IMR-90 (cell line): ENCODE measurements at regions not wholly inside any gene's neighbourhood (a gene's known extent, or its start where the extent isn't known, plus 50 kb on each side); places are given as distances from the start of the nearest gene placed in this dataset.

Experiments used
- ATAC-seq: fragments of 200-7000 bp; cut with Tn5 transposase; 2 replicates; pipeline ENCODE4 v1.9.1; 2020; ENCODE audit warnings: low read depth, mild to moderate bottlenecking, moderate library complexity
- BruUV-seq: library from RNA; stranded (reverse); fragments of 400-500 nt; replicated peaks from 2 replicates; lab custom pipeline; 2021; lab: Mats Ljungman, UMichigan
- CTCF ChIA-PET: fragments of 300-600 bp; formaldehyde crosslinking; extraction: SDS; loops from one replicate; lab custom pipeline; 2021; ENCODE audit warnings: antibody characterized with exemption; lab: Yijun Ruan, JAX
- POLR2A ChIA-PET: fragments of 300-600 bp; sonication (Branson Sonifier 250); formaldehyde crosslinking; loops from one replicate; lab custom pipeline; 2022; ENCODE audit warnings: antibody characterized with exemption; ENCODE audit not compliant: unreplicated experiment; lab: Charles Lee
- DNase-seq: peaks from one replicate; pipeline ENCODE4 v3.0.0; 2013
- H2AFZ ChIP-seq: replicated peaks from 2 replicates; pipeline ENCODE3; 2013; ENCODE audit warnings: low read length, mild to moderate bottlenecking; ENCODE audit not compliant: poor library complexity
- H2AK5ac ChIP-seq: 2 replicates; pipeline ENCODE4 v1.6.1; 2013; ENCODE audit warnings: low read depth, low read length, inconsistent platforms
- H2AK9ac ChIP-seq: replicated peaks from 2 replicates; pipeline ENCODE3; 2013; ENCODE audit warnings: mild to moderate bottlenecking, low read depth, low read length, moderate library complexity; ENCODE audit not compliant: poor library complexity
- H2BK120ac ChIP-seq: 2 replicates; pipeline ENCODE4 v1.6.1; 2013; ENCODE audit warnings: low read depth, low read length, inconsistent platforms
- H2BK15ac ChIP-seq: 3 replicates; pipeline ENCODE4 v1.6.1; 2013; ENCODE audit warnings: low read depth, low read length, inconsistent platforms
- H2BK20ac ChIP-seq: 2 replicates; pipeline ENCODE4 v1.6.1; 2013; ENCODE audit warnings: low read depth, mild to moderate bottlenecking, inconsistent platforms, low read length, moderate library complexity
- H2BK5ac ChIP-seq: 2 replicates; pipeline ENCODE4 v1.6.1; 2013; ENCODE audit warnings: mild to moderate bottlenecking, low read depth, low read length, inconsistent platforms; ENCODE audit not compliant: poor library complexity, severe bottlenecking
- H3K14ac ChIP-seq: replicated peaks from 2 replicates; pipeline ENCODE4 v1.6.1; 2013; ENCODE audit warnings: low read depth, low read length, inconsistent platforms
- H3K18ac ChIP-seq: 2 replicates; pipeline ENCODE4 v1.6.1; 2013; ENCODE audit warnings: low read depth, low read length, control low read depth
- H3K23ac ChIP-seq: 2 replicates; pipeline ENCODE4 v1.6.1; 2013; ENCODE audit warnings: low read depth, low read length, inconsistent platforms
- H3K27ac ChIP-seq: 2 replicates; pipeline ENCODE4 v1.5.1; 2013; ENCODE audit warnings: mild to moderate bottlenecking, control low read depth, low read length; ENCODE audit not compliant: insufficient read depth
- H3K27me3 ChIP-seq: 2 replicates; pipeline ENCODE4 v1.6.1; 2013; ENCODE audit warnings: low read length; ENCODE audit not compliant: control insufficient read depth, insufficient read depth
- H3K36me3 ChIP-seq: 2 replicates; pipeline ENCODE4 v1.6.1; 2013; ENCODE audit warnings: low read length, mixed read lengths; ENCODE audit not compliant: control insufficient read depth, insufficient read depth
- H3K4ac ChIP-seq: 2 replicates; pipeline ENCODE4 v1.6.1; 2013; ENCODE audit warnings: low read depth, low read length, inconsistent platforms
- H3K4me1 ChIP-seq: 2 replicates; pipeline ENCODE4 v1.6.1; 2013; ENCODE audit warnings: low read length, mixed read lengths; ENCODE audit not compliant: control insufficient read depth, insufficient read depth
- H3K4me2 ChIP-seq: 2 replicates; pipeline ENCODE4 v1.6.1; 2013; ENCODE audit warnings: low read depth, mild to moderate bottlenecking, control low read depth, low read length, moderate library complexity
- H3K4me3 ChIP-seq: 2 replicates; pipeline ENCODE4 v1.5.1; 2013; ENCODE audit warnings: low read depth, mild to moderate bottlenecking, control low read depth, low read length, moderate library complexity; ENCODE audit not compliant: insufficient read depth
- H3K56ac ChIP-seq: 2 replicates; pipeline ENCODE4 v1.6.1; 2013; ENCODE audit warnings: low read length, inconsistent platforms; ENCODE audit not compliant: insufficient read depth; ENCODE audit errors: extremely low read depth
- H3K79me1 ChIP-seq, 2 experiments: 2 replicates each; pipeline ENCODE4 v1.6.1; 2013; ENCODE audit warnings: low read length in 2 of 2, inconsistent platforms in 1 of 2, low read depth in 1 of 2
- H3K9ac ChIP-seq: 2 replicates; pipeline ENCODE4 v1.6.1; 2013; ENCODE audit warnings: low read depth, low read length, control low read depth
- H3K9me1 ChIP-seq: 2 replicates; pipeline ENCODE4 v1.6.1; 2013; ENCODE audit warnings: low read length, inconsistent platforms; ENCODE audit not compliant: insufficient read depth
- H3K9me3 ChIP-seq: 2 replicates; pipeline ENCODE4 v1.6.1; 2013; ENCODE audit warnings: low read length; ENCODE audit not compliant: control insufficient read depth, insufficient read depth
- H4K20me1 ChIP-seq: 2 replicates; pipeline ENCODE4 v1.6.1; 2013; ENCODE audit warnings: low read length, inconsistent platforms; ENCODE audit not compliant: insufficient read depth
- H4K5ac ChIP-seq: 2 replicates; pipeline ENCODE4 v1.6.1; 2013; ENCODE audit warnings: mild to moderate bottlenecking, low read depth, low read length, control low read depth
- H4K8ac ChIP-seq, 2 experiments: 2 replicates each; pipeline ENCODE4 v1.6.1; 2013; ENCODE audit warnings: low read depth in 2 of 2, low read length in 2 of 2, control low read depth in 1 of 2, inconsistent platforms in 1 of 2
- H4K91ac ChIP-seq: 2 replicates; pipeline ENCODE4 v1.6.1; 2013; ENCODE audit warnings: low read depth, low read length, inconsistent platforms; ENCODE audit not compliant: insufficient read depth
- BHLHE40 ChIP-seq: fragments of 150-350 bp; IDR thresholded peaks from 2 replicates; pipeline ENCODE4 v1.6.1; 2016; ENCODE audit warnings: mild to moderate bottlenecking, low read depth, low read length
- CEBPB ChIP-seq: IDR thresholded peaks from 2 replicates; pipeline ENCODE4 v1.6.1; 2012; ENCODE audit warnings: low read depth, low read length, improper control_type of control experiment
- CHD1 ChIP-seq: IDR thresholded peaks from 2 replicates; pipeline ENCODE4 v1.6.1; 2012; ENCODE audit warnings: low read depth, low read length, improper control_type of control experiment
- CTCF ChIP-seq: conservative IDR thresholded peaks from 2 replicates; pipeline ENCODE4 v1.5.1; 2012; ENCODE audit warnings: mild to moderate bottlenecking, low read depth, low read length, improper control_type of control experiment
- FOS ChIP-seq: fragments of 150-350 bp; IDR thresholded peaks from 2 replicates; pipeline ENCODE4 v1.6.1; 2016; ENCODE audit warnings: low read depth, low read length
- MAFK ChIP-seq: IDR thresholded peaks from 2 replicates; pipeline ENCODE4 v1.6.1; 2012; ENCODE audit warnings: low read depth, low read length, improper control_type of control experiment
- MAZ ChIP-seq: IDR thresholded peaks from 2 replicates; pipeline ENCODE4 v1.6.1; 2012; ENCODE audit warnings: low read depth, mild to moderate bottlenecking, low read length, improper control_type of control experiment, moderate library complexity, borderline replicate concordance
- MXI1 ChIP-seq: IDR thresholded peaks from 2 replicates; pipeline ENCODE4 v1.6.1; 2012; ENCODE audit warnings: low read depth, mild to moderate bottlenecking, low read length, moderate library complexity, borderline replicate concordance
- RCOR1 ChIP-seq: IDR thresholded peaks from 2 replicates; pipeline ENCODE4 v1.6.1; 2012; ENCODE audit warnings: mild to moderate bottlenecking, low read length, improper control_type of control experiment; ENCODE audit not compliant: insufficient replicate concordance
- RFX5 ChIP-seq: IDR thresholded peaks from 2 replicates; pipeline ENCODE4 v1.8.0; 2012; ENCODE audit warnings: low read depth, mild to moderate bottlenecking, low read length, moderate library complexity
- SMC3 ChIP-seq: fragments of 150-350 bp; IDR thresholded peaks from 2 replicates; pipeline ENCODE4 v1.6.1; 2016; ENCODE audit warnings: low read depth, mild to moderate bottlenecking, antibody characterized with exemption, low read length, moderate library complexity
- USF2 ChIP-seq: fragments of 150-350 bp; IDR thresholded peaks from 2 replicates; pipeline ENCODE4 v1.6.1; 2017; ENCODE audit warnings: mild to moderate bottlenecking, antibody characterized with exemption, low read length, low read depth
- WGBS, 2 experiments: methylation state at CpG; one replicate each; pipeline versions ENCODE4 v1.1.5 to v1.1.7; 2013; ENCODE audit warnings: missing lambda C conversion rate in 2 of 2; ENCODE audit not compliant: insufficient read length in 1 of 2; ENCODE audit errors: extremely low coverage in 2 of 2; 5-methylcytosine and 5-hydroxymethylcytosine counted together
- dilution Hi-C: fragments of 300-500 bp; cut with HindIII; formaldehyde crosslinking; loops from one replicate; pipeline ENCODE4 v1.14.3; 2018; ENCODE audit warnings: low sequenced_read_pairs; ENCODE audit not compliant: unreplicated experiment
- in situ Hi-C: fragments of 300-500 bp; cut with MboI; formaldehyde crosslinking; loops from 3 replicates; pipeline ENCODE4 v1.14.3; 2019; ENCODE audit warnings: low sequenced_read_pairs, inconsistent platforms, mixed read lengths
- intact Hi-C: fragments of 100-400 bp; cut with micrococcal nuclease; formaldehyde crosslinking; loops from 2 replicates; pipeline ENCODE4 v1.10.0; 2022

GRCh38 chr10:131792011-131792651, 108.7 kb upstream of the PPP2R2D start:
- dilution Hi-C loops (no loop called here), in situ Hi-C loops (no loop called here), intact Hi-C loops (no loop called here)
- Histone ChIP-seq H4K8ac (no peak overlapping the region), H3K9ac (no peak overlapping the region), H3K18ac (no peak overlapping the region), H2AK5ac (no peak overlapping the region), H4K91ac (no peak overlapping the region), H2AFZ (no peak overlapping the region), H3K4me3 (no peak overlapping the region), H2BK20ac (no peak overlapping the region), H4K5ac (no peak overlapping the region), H2BK5ac (no peak overlapping the region), H3K9me3 (peaks cover 17% of the 10 kb centered on the region; the same call in 1 of the 2 replicates), H3K9me1 (no peaks in the 10 kb centered on the region), H3K27me3 (no peaks in the 10 kb centered on the region), H3K56ac (no peak overlapping the region), H3K4ac (no peak overlapping the region), H3K4me1 (no peaks in the 10 kb centered on the region), H3K14ac (no peak overlapping the region), H3K36me3 (no peaks in the 10 kb centered on the region), H2BK120ac (no peak overlapping the region), H3K23ac (no peak overlapping the region), H3K27ac (no peak overlapping the region), H4K20me1 (no peaks in the 10 kb centered on the region), H3K79me1 (no peaks in the 10 kb centered on the region), H2BK15ac (no peak overlapping the region), H3K4me2 (no peak overlapping the region), H2AK9ac (no peak overlapping the region)
- POLR2A ChIA-PET = no interaction called here
- no CpG with 5 or more reads among the region's 12 CpGs for WGBS, 2 experiments
- TF ChIP-seq USF2 = no peak
- no peak for TF ChIP-seq SMC3
- no peak for TF ChIP-seq RCOR1
- TF ChIP-seq BHLHE40 = no peak
- no peak for TF ChIP-seq MAZ
- no peak for TF ChIP-seq CTCF
- no peak for TF ChIP-seq CEBPB
- no peak for TF ChIP-seq MXI1
- TF ChIP-seq RFX5 = no peak
- no peak for TF ChIP-seq CHD1
- no peak for TF ChIP-seq MAFK
- no peak for TF ChIP-seq FOS
- CTCF ChIA-PET = no interaction called here
- no TSS peak for BruUV-seq
- DNase-seq = no peak
- no peak for ATAC-seq
